ENCODE measurements at regions not wholly inside any gene's neighbourhood (a gene's known extent, or its start where the extent isn't known, plus 50 kb on each side); places are given as distances from the start of the nearest gene placed in this dataset.
A peak's percentile ranks its signal among the peaks of the same experiment; 100 is the strongest.

DNA sequence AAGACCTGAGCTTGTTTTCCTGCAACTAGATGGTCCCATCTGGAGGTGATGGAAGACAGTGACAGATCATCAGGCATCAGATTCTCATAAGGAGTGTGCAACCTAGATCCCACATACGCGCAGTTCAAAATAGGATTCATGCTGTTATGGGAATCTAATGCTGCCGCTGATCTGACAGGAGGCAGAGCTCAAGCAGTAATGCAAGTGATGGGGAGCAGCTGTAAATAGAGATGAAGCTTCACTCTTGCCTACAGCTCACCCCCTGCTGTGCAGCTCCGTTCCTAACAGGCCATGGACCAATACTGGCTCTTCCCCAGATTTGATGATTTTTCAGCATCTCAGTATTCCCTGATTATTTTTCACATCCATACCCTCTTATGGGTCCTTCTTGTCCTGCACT is 208.4 kb upstream of the RXFP2 start:
- TF ChIP-seq ZBTB7A (IDR thresholded peaks at IDR 0.05; ENCODE audit: low read depth) (no peak), TCF12 (IDR thresholded peaks at IDR 0.05; ENCODE audit: low read depth) (no peak), TAF1 (IDR thresholded peaks at IDR 0.05; ENCODE audit: low read depth) (no peak), MAX (IDR thresholded peaks at IDR 0.05) (no peak), EGR1 (IDR thresholded peaks at IDR 0.05) (no peak), FOXM1 (IDR thresholded peaks at IDR 0.05; ENCODE audit: borderline replicate concordance, low read depth) (no peak), TEAD4 (IDR thresholded peaks at IDR 0.05) (no peak), CREB1 (IDR thresholded peaks at IDR 0.05; ENCODE audit: low read depth) (no peak), NFIC (IDR thresholded peaks at IDR 0.05) (no peak), USF1 (IDR thresholded peaks at IDR 0.05) (no peak), YY1 (IDR thresholded peaks at IDR 0.05; ENCODE audit: low read depth) (no peak), CEBPB (IDR thresholded peaks at IDR 0.05) (no peak), RAD21 (IDR thresholded peaks at IDR 0.05; ENCODE audit: low read depth) (no peak), EP300 (IDR thresholded peaks at IDR 0.05; ENCODE audit: borderline replicate concordance) (no peak)
- TF ChIP-seq, protein P1, sequence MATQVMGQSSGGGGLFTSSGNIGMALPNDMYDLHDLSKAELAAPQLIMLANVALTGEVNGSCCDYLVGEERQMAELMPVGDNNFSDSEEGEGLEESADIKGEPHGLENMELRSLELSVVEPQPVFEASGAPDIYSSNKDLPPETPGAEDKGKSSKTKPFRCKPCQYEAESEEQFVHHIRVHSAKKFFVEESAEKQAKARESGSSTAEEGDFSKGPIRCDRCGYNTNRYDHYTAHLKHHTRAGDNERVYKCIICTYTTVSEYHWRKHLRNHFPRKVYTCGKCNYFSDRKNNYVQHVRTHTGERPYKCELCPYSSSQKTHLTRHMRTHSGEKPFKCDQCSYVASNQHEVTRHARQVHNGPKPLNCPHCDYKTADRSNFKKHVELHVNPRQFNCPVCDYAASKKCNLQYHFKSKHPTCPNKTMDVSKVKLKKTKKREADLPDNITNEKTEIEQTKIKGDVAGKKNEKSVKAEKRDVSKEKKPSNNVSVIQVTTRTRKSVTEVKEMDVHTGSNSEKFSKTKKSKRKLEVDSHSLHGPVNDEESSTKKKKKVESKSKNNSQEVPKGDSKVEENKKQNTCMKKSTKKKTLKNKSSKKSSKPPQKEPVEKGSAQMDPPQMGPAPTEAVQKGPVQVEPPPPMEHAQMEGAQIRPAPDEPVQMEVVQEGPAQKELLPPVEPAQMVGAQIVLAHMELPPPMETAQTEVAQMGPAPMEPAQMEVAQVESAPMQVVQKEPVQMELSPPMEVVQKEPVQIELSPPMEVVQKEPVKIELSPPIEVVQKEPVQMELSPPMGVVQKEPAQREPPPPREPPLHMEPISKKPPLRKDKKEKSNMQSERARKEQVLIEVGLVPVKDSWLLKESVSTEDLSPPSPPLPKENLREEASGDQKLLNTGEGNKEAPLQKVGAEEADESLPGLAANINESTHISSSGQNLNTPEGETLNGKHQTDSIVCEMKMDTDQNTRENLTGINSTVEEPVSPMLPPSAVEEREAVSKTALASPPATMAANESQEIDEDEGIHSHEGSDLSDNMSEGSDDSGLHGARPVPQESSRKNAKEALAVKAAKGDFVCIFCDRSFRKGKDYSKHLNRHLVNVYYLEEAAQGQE (IDR thresholded peaks at IDR 0.05; ENCODE audit: low read depth): no peak

DNA sequence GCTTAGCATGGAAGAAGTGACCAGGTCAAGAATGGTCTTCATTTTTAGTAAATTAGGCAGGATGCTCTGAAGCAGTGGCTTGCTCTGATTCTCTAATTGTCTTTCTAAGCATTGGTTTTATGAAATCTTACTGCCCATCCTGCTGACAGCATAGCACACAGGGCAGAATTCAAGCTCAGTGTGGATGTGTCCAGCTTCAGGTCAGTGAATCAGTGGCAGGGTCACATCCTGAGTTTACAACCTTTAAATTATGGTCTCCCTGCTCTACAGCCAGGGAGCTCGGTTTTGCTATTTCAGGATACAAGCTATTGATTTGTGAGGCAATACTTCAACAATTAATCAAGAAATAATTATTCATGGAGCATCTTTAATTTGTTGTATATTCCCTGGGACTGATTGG is 202.3 kb upstream of the RXFP2 start:
- no peak for TF ChIP-seq USF1 (IDR thresholded peaks at IDR 0.05)
- no peak for TF ChIP-seq CREB1 (IDR thresholded peaks at IDR 0.05; ENCODE audit: low read depth)
- TF ChIP-seq MAX (IDR thresholded peaks at IDR 0.05): no peak
- no peak for TF ChIP-seq TAF1 (IDR thresholded peaks at IDR 0.05; ENCODE audit: low read depth)

DNA sequence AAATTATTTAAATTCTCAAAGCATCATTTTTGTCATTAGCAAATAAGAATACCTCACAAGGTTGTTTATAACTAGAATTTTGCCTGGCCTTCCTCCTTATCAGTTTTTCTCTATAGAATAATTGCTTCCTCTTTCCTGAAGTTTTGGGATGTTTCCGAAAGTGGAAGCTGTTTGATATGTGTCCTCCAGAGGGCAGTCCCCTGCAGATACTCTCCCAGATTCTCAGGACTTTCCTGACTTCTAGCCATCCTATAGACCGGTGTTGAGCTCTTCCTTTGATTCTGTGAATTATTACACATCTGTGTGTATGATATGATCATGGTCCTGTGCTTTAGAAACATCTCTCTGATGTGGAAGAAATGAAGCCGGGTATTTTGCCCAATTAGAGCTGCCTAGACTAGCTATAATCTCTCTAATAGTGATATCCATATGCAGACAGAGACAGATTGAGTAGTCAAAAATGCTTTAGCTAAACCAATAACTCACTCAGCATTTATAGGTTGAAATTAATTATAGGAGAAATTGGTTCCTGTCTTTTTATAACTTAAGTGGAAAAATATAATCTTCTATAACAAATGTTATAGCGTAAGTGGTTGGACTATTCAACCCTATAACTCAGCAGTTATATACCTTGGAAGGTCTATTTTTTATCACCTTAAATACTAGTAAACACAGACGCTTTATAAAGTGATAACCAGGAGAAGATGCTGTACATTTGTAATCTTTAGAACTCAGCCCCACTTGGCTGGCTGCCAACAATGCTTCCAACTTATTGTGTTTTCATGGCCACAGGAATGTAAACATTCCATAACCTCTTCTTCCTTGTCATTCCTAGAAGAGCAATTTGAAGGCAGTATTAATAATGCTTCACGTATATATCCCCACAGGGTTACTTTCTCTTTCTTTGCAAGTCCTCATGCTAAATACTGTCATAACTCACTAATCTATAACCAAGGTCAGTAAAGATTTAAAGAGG is 201.0 kb upstream of the RXFP2 start:
- TF ChIP-seq USF1 (IDR thresholded peaks at IDR 0.05) (no peak), YY1 (IDR thresholded peaks at IDR 0.05; ENCODE audit: low read depth) (no peak), FOXM1 (IDR thresholded peaks at IDR 0.05; ENCODE audit: borderline replicate concordance, low read depth) (no peak), EP300 (IDR thresholded peaks at IDR 0.05; ENCODE audit: borderline replicate concordance) (no peak), MAX (IDR thresholded peaks at IDR 0.05) (no peak), CEBPB (IDR thresholded peaks at IDR 0.05) (no peak), EGR1 (IDR thresholded peaks at IDR 0.05) (no peak), ZBTB7A (IDR thresholded peaks at IDR 0.05; ENCODE audit: low read depth) (no peak), TAF1 (IDR thresholded peaks at IDR 0.05; ENCODE audit: low read depth) (no peak), NFIC (IDR thresholded peaks at IDR 0.05) (peak; percentile 42; the same call in 1 of the 2 replicates), RAD21 (IDR thresholded peaks at IDR 0.05; ENCODE audit: low read depth) (0 out of 2 replicates have a peak, but pooled peaks have one; percentile 22), TEAD4 (IDR thresholded peaks at IDR 0.05) (no peak), TCF12 (IDR thresholded peaks at IDR 0.05; ENCODE audit: low read depth) (no peak), CREB1 (IDR thresholded peaks at IDR 0.05; ENCODE audit: low read depth) (no peak)
- TF ChIP-seq, protein P1 (IDR thresholded peaks at IDR 0.05; ENCODE audit: low read depth): no peak

GRCh38 chr13:31540281-31540680 is 199.0 kb upstream of the RXFP2 start:
- TF ChIP-seq NFIC (IDR thresholded peaks at IDR 0.05) (no peak), TEAD4 (IDR thresholded peaks at IDR 0.05) (no peak), CREB1 (IDR thresholded peaks at IDR 0.05; ENCODE audit: low read depth) (no peak), ZBTB7A (IDR thresholded peaks at IDR 0.05; ENCODE audit: low read depth) (no peak), EP300 (IDR thresholded peaks at IDR 0.05; ENCODE audit: borderline replicate concordance) (no peak), MAX (IDR thresholded peaks at IDR 0.05) (no peak), EGR1 (IDR thresholded peaks at IDR 0.05) (no peak), TAF1 (IDR thresholded peaks at IDR 0.05; ENCODE audit: low read depth) (no peak), USF1 (IDR thresholded peaks at IDR 0.05) (no peak), YY1 (IDR thresholded peaks at IDR 0.05; ENCODE audit: low read depth) (no peak), FOXM1 (IDR thresholded peaks at IDR 0.05; ENCODE audit: borderline replicate concordance, low read depth) (no peak), RAD21 (IDR thresholded peaks at IDR 0.05; ENCODE audit: low read depth) (no peak), TCF12 (IDR thresholded peaks at IDR 0.05; ENCODE audit: low read depth) (no peak), CEBPB (IDR thresholded peaks at IDR 0.05) (no peak)
- TF ChIP-seq, protein P1 (IDR thresholded peaks at IDR 0.05; ENCODE audit: low read depth): no peak
